T-cell (primary cell): ENCODE measurements at regions not wholly inside any gene's neighbourhood (a gene's known extent, or its start where the extent isn't known, plus 50 kb on each side); places are given as distances from the start of the nearest gene placed in this dataset.

ENCODE experiments used
- ATAC-seq, 4 experiments: fragments of 200-7000 bp in 3 of 4; fragments of 150-1000 bp in 1 of 4; cut with Tn5 transposase; replicated peaks in 1 of 4; 1 replicate in 3 of 4; 2 replicates in 1 of 4; pipeline ENCODE4 v1.10.0; 2021; ENCODE audit warnings: moderate library complexity in 3 of 4, mild to moderate bottlenecking in 2 of 4, moderate number of reproducible peaks in 1 of 4
- CTCF ChIA-PET, 2 donors: fragments of 300-600 bp; sonication (Branson Sonifier 250); formaldehyde crosslinking; loops; one replicate each; lab custom pipeline; 2022; ENCODE audit warnings: antibody characterized with exemption in 2 of 2; lab: Charles Lee
- POLR2A ChIA-PET, 2 donors: fragments of 300-600 bp; sonication (Branson Sonifier 250); formaldehyde crosslinking; loops; one replicate each; lab custom pipeline; 2022; ENCODE audit warnings: antibody characterized with exemption in 2 of 2; lab: Charles Lee
- DNase-seq, 35 experiments: peaks; one replicate each; pipeline versions ENCODE4 v3.0.0 to v3.0.0-alpha.2; 2013 to 2023
- H3K27ac ChIP-seq: one replicate; pipeline ENCODE4 v1.5.1; 2013; ENCODE audit warnings: low read length
- H3K27me3 ChIP-seq, 2 experiments: replicated peaks in 1 of 2; 1 replicate in 1 of 2; 2 replicates in 1 of 2; pipeline versions ENCODE4 v1.6.1 to v1.7.0; 2013; ENCODE audit warnings: low read length in 1 of 2, mixed read lengths in 1 of 2; ENCODE audit not compliant: control insufficient read depth in 2 of 2, insufficient read depth in 2 of 2; ENCODE audit errors: extremely low read depth in 1 of 2
- H3K36me3 ChIP-seq, 2 donors: 1 replicate in 1 of 2; 2 replicates in 1 of 2; pipeline versions ENCODE4 v1.6.1 to v1.7.0; 2013; ENCODE audit warnings: low read length in 1 of 2; ENCODE audit not compliant: control insufficient read depth in 2 of 2, insufficient read depth in 1 of 2; ENCODE audit errors: extremely low read depth in 1 of 2
- H3K4me1 ChIP-seq, 2 experiments: 1 replicate in 1 of 2; 2 replicates in 1 of 2; pipeline versions ENCODE4 v1.6.1 to v1.7.0; 2013; ENCODE audit warnings: low read length in 2 of 2, mixed read lengths in 1 of 2; ENCODE audit not compliant: insufficient read depth in 2 of 2, control insufficient read depth in 1 of 2; ENCODE audit errors: extremely low read depth in 1 of 2
- H3K4me3 ChIP-seq, 2 donors: 1 replicate in 1 of 2; 2 replicates in 1 of 2; pipeline versions ENCODE4 v1.5.1 to v1.7.0; 2013; ENCODE audit warnings: mild to moderate bottlenecking in 2 of 2, low read length in 1 of 2, moderate library complexity in 1 of 2; ENCODE audit not compliant: control insufficient read depth in 1 of 2; ENCODE audit errors: extremely low read depth in 1 of 2
- H3K9me3 ChIP-seq: 2 replicates; pipeline ENCODE4 v1.7.0; 2013
- H3K27ac Mint-ChIP-seq, 2 donors: one replicate each; pipeline ENCODE4 v1.8.0; 2020 to 2021; ENCODE audit warnings: mild to moderate bottlenecking in 2 of 2, mixed read lengths in 2 of 2
- H3K27me3 Mint-ChIP-seq, 2 donors: one replicate each; pipeline ENCODE4 v1.8.0; 2021 to 2022; ENCODE audit warnings: mixed read lengths in 2 of 2
- H3K36me3 Mint-ChIP-seq: one replicate; pipeline ENCODE4 v1.8.0; 2021; ENCODE audit warnings: mixed read lengths
- H3K4me1 Mint-ChIP-seq, 3 donors: one replicate each; pipeline ENCODE4 v1.8.0; 2020 to 2022; ENCODE audit warnings: mixed read lengths in 3 of 3, mild to moderate bottlenecking in 1 of 3
- H3K4me3 Mint-ChIP-seq, 3 donors: one replicate each; pipeline ENCODE4 v1.8.0; 2020 to 2022; ENCODE audit warnings: mild to moderate bottlenecking in 3 of 3, mixed read lengths in 3 of 3, moderate library complexity in 3 of 3
- H3K9me3 Mint-ChIP-seq, 3 donors: one replicate each; pipeline ENCODE4 v1.8.0; 2020 to 2022; ENCODE audit warnings: mixed read lengths in 3 of 3
- WGBS: methylation state at CpG from one replicate; pipeline ENCODE4 v1.1.5; 2013; ENCODE audit warnings: missing lambda C conversion rate; ENCODE audit not compliant: insufficient coverage; 5-methylcytosine and 5-hydroxymethylcytosine counted together

DNA sequence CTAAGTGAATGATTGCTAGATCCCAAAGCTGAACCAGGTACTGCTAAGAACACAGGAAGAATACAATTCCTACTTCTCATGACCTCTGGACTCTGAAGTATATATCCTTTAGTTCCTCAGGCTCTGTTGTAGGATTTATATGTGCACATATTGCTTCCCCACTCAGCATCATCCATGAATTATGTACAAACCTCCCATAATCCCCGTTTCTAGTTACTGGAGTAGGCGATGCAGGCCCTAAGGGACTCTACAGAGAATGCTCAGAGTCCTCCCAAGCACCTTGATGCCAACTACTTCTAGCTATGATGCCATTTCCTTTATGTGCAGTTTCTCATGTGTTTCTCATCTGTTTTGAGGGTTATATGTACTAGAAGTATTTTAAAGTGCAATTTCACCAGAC is 154.9 kb upstream of the EPHA7 start:
- no peak for ATAC-seq
- H3K4me3 ChIP-seq = no peak overlapping the region
- no peak for DNase-seq
- no peaks in the 10 kb centered on the region for H3K36me3 ChIP-seq
- H3K4me3 Mint-ChIP-seq = no peak overlapping the region
- no peak overlapping the region for H3K27ac ChIP-seq
- no peaks in the 10 kb centered on the region for H3K27me3 Mint-ChIP-seq
- H3K9me3 ChIP-seq = no peaks in the 10 kb centered on the region
- no peak overlapping the region for H3K27ac Mint-ChIP-seq
- no CpG with 5 or more reads among the region's 2 CpGs for WGBS
- no peaks in the 10 kb centered on the region for H3K4me1 ChIP-seq
- H3K27me3 ChIP-seq = no peaks in the 10 kb centered on the region
- ChIA-PET POLR2A (interaction anchor here (0.6 kb wide), 2 partner anchors 185 to 528 kb away, joined by 3 to 4 read pairs; no protein-coding TSS in a partner anchor), CTCF (no interaction called here)
- H3K9me3 Mint-ChIP-seq = peaks cover 0 to 8% (median 3%) of the 10 kb centered on the region in 3 donors
- H3K4me1 Mint-ChIP-seq = no peaks in the 10 kb centered on the region
- H3K36me3 Mint-ChIP-seq = no peaks in the 10 kb centered on the region

DNA sequence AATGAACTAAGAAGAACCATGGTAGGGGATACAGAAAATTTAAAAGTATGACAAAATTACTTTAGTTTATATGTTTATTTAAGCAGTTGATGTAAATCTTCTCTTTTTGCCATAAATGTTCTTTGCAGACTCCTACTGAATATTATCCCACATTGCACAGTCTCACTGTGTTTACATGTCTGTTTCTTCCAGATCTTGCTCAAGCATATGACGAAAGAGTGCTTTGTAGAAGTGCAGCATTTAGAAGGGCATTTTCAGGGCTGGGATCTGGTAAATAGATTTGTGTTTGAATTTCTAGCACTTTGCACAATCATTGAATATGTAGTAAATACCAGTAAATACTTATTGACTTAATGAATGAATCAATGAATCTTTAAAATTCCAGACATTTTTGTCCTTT is 152.0 kb upstream of the EPHA7 start:
- no CpG with 5 or more reads among the region's 1 CpG for WGBS
- Mint-ChIP-seq H3K27me3 (no peaks in the 10 kb centered on the region), H3K27ac (no peak overlapping the region), H3K36me3 (no peaks in the 10 kb centered on the region), H3K4me3 (no peak overlapping the region), H3K4me1 (no peaks in the 10 kb centered on the region), H3K9me3 (peaks cover 1 to 8% (median 6%) of the 10 kb centered on the region in 3 donors)
- Histone ChIP-seq H3K27ac (no peak overlapping the region), H3K4me1 (no peaks in the 10 kb centered on the region), H3K27me3 (no peaks in the 10 kb centered on the region), H3K36me3 (no peaks in the 10 kb centered on the region), H3K9me3 (no peaks in the 10 kb centered on the region), H3K4me3 (no peak overlapping the region)
- CTCF ChIA-PET = no interaction called here
- ATAC-seq = no peak
- POLR2A ChIA-PET = no interaction called here
- no peak for DNase-seq

GRCh38 chr6:93568169-93568568 is 148.8 kb upstream of the EPHA7 start:
- H3K4me1 Mint-ChIP-seq = no peaks in the 10 kb centered on the region
- Histone ChIP-seq H3K4me1 (no peaks in the 10 kb centered on the region), H3K27ac (no peak overlapping the region), H3K36me3 (no peaks in the 10 kb centered on the region), H3K4me3 (no peak overlapping the region), H3K27me3 (no peaks in the 10 kb centered on the region), H3K9me3 (no peaks in the 10 kb centered on the region)
- WGBS = no CpG with 5 or more reads among the region's 1 CpG
- CTCF ChIA-PET = no interaction called here
- H3K27ac Mint-ChIP-seq = no peak overlapping the region
- no peaks in the 10 kb centered on the region for H3K36me3 Mint-ChIP-seq
- H3K27me3 Mint-ChIP-seq = no peaks in the 10 kb centered on the region
- peaks cover 4 to 8% (median 6%) of the 10 kb centered on the region in 3 donors for H3K9me3 Mint-ChIP-seq
- ATAC-seq (no peak), DNase-seq (no peak)
- POLR2A ChIA-PET = no interaction called here
- H3K4me3 Mint-ChIP-seq = no peak overlapping the region

DNA sequence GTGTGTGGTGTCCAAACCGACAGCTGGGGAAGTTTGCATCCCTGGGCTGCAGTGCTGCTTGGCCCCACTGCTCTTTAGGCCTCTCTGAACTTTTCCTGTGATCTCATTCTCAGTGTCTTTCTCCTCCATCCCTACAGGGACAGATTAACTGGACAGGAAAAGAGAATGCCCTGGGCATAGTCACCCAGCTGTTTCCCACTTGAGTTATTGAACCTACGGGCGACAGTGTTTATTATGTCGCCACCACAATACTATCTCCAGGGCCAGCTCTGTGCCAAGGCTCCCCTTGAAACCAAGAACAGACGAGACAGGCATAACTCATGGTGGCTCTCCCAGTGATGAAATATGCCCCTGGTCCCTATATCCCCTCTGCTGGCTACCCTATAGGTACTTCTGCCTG is 147.8 kb upstream of the EPHA7 start:
- H3K4me1 ChIP-seq = no peaks in the 10 kb centered on the region
- H3K27ac ChIP-seq = no peak overlapping the region
- DNase-seq (no peak), ATAC-seq (no peak)
- H3K4me3 Mint-ChIP-seq = no peak overlapping the region
- no peaks in the 10 kb centered on the region for H3K27me3 Mint-ChIP-seq
- no peaks in the 10 kb centered on the region for H3K9me3 ChIP-seq
- H3K36me3 Mint-ChIP-seq = no peaks in the 10 kb centered on the region
- no peaks in the 10 kb centered on the region for H3K27me3 ChIP-seq
- ChIA-PET POLR2A (no interaction called here), CTCF (no interaction called here)
- peaks cover 4 to 8% (median 6%) of the 10 kb centered on the region in 3 donors for H3K9me3 Mint-ChIP-seq
- no peaks in the 10 kb centered on the region for H3K4me1 Mint-ChIP-seq
- H3K36me3 ChIP-seq = no peaks in the 10 kb centered on the region
- H3K4me3 ChIP-seq = no peak overlapping the region
- 77% methylated on average over 2 of the region's 5 CpGs for WGBS
- H3K27ac Mint-ChIP-seq = no peak overlapping the region

DNA sequence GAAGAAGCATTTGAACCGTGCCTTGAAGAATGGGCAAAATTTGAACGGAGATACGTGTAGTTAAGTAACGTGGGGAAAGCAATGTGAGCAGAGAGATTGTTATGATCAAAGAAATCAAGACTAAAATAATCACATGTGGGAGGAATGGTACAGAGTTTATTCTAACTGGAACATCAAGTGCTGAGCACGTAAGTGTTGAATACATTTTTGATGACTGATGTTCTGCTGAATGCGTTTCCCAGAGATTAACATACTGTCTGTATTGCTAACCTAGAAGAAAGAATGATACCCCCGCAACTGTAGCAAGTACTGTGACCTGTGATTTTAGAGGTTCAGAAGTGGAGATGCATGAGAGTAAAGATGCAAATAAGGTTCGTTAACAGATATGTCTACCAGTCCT is 146.9 kb upstream of the EPHA7 start:
- no peak overlapping the region for H3K4me3 ChIP-seq
- no peaks in the 10 kb centered on the region for H3K4me1 ChIP-seq
- WGBS = 96% methylated on average over 2 of the region's 8 CpGs
- no peaks in the 10 kb centered on the region for H3K4me1 Mint-ChIP-seq
- no peak for DNase-seq
- H3K9me3 Mint-ChIP-seq = peaks cover 3 to 8% (median 4%) of the 10 kb centered on the region in 3 donors
- no peaks in the 10 kb centered on the region for H3K27me3 ChIP-seq
- no peak for ATAC-seq
- no peak overlapping the region for H3K27ac ChIP-seq
- H3K9me3 ChIP-seq = no peaks in the 10 kb centered on the region
- no peaks in the 10 kb centered on the region for H3K36me3 ChIP-seq
- POLR2A ChIA-PET = no interaction called here
- no peak overlapping the region for H3K4me3 Mint-ChIP-seq
- H3K36me3 Mint-ChIP-seq = no peaks in the 10 kb centered on the region
- CTCF ChIA-PET = no interaction called here
- H3K27ac Mint-ChIP-seq = no peak overlapping the region
- H3K27me3 Mint-ChIP-seq = no peaks in the 10 kb centered on the region

DNA sequence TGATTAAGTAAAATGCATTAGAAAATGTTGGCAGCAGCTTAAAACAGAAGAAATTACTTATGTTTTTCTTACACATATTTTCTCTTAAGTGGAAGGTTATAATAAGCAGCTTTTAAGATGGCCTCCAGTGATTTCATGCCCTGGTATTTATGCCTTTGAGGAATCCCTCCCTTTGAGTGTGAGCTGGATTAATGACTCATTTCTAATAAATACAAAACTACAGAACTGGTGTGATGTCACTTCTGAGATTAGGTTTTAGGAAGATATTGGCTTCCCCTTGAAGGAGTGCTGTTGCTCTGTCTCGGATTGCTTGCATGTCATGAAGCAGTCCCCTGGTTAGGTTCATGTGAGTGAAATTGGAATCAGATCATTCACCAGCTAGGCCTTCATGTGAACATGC is 143.2 kb upstream of the EPHA7 start:
- Histone ChIP-seq H3K9me3 (no peaks in the 10 kb centered on the region), H3K36me3 (no peaks in the 10 kb centered on the region), H3K4me3 (no peak overlapping the region), H3K27ac (no peak overlapping the region), H3K4me1 (no peaks in the 10 kb centered on the region), H3K27me3 (no peaks in the 10 kb centered on the region)
- CTCF ChIA-PET = no interaction called here
- H3K4me1 Mint-ChIP-seq = no peaks in the 10 kb centered on the region
- H3K36me3 Mint-ChIP-seq = no peaks in the 10 kb centered on the region
- 60% methylated on average over 1 of the region's 1 CpG for WGBS
- ATAC-seq (no peak), DNase-seq (no peak)
- peaks cover 0 to 12% (median 4%) of the 10 kb centered on the region in 3 donors for H3K9me3 Mint-ChIP-seq
- POLR2A ChIA-PET = no interaction called here
- H3K27ac Mint-ChIP-seq = no peak overlapping the region
- H3K4me3 Mint-ChIP-seq = no peak overlapping the region
- H3K27me3 Mint-ChIP-seq = no peaks in the 10 kb centered on the region

DNA sequence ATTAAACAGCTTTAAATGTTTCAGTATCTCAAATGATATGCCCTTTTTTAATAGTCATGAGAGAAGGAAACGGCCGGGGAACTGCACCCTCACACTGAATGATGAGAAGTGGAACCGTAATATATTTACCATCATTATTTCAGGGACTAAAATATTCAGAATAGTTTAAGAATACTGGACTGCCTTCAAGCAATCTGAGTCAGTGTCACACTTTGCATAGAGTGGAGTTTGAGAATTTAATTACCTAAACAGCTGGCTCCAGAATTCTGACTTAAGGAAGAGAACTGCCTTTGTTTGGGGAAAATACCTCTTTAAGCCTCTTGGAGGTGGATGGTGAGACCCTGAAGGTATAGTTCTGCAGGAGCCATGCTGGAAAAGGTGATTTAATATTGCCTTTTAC is 135.9 kb upstream of the EPHA7 start:
- H3K4me1 Mint-ChIP-seq = no peaks in the 10 kb centered on the region
- no CpG with 5 or more reads among the region's 3 CpGs for WGBS
- ATAC-seq = no peak
- DNase-seq = no peak
- CTCF ChIA-PET = no interaction called here
- no peak overlapping the region for H3K27ac Mint-ChIP-seq
- H3K36me3 ChIP-seq = no peaks in the 10 kb centered on the region
- no peak overlapping the region for H3K27ac ChIP-seq
- H3K27me3 Mint-ChIP-seq = no peaks in the 10 kb centered on the region
- no peaks in the 10 kb centered on the region for H3K4me1 ChIP-seq
- H3K9me3 ChIP-seq = no peaks in the 10 kb centered on the region
- H3K36me3 Mint-ChIP-seq = no peaks in the 10 kb centered on the region
- no peak overlapping the region for H3K4me3 Mint-ChIP-seq
- H3K9me3 Mint-ChIP-seq = peaks cover 0 to 4% (median 4%) of the 10 kb centered on the region in 3 donors
- POLR2A ChIA-PET = no interaction called here
- no peak overlapping the region for H3K4me3 ChIP-seq
- no peaks in the 10 kb centered on the region for H3K27me3 ChIP-seq
